PFSK-1 (cell line): ENCODE measurements at regions not wholly inside any gene's neighbourhood (a gene's known extent, or its start where the extent isn't known, plus 50 kb on each side); places are given as distances from the start of the nearest gene placed in this dataset.

ENCODE experiments used
- POLR2AphosphoS5 ChIP-seq: IDR thresholded peaks from 2 replicates; pipeline ENCODE4 v1.6.1; 2012; ENCODE audit warnings: low read depth, mild to moderate bottlenecking, control low read depth, low read length, moderate library complexity
- SIN3A ChIP-seq: IDR thresholded peaks from 2 replicates; pipeline ENCODE4 v1.6.1; 2012; ENCODE audit warnings: mild to moderate bottlenecking, low read length, moderate library complexity, borderline replicate concordance; ENCODE audit not compliant: insufficient read depth
- TAF1 ChIP-seq: IDR thresholded peaks from 2 replicates; pipeline ENCODE4 v1.6.1; 2012; ENCODE audit warnings: low read length, control low read depth, borderline replicate concordance; ENCODE audit not compliant: insufficient read depth
- TF ChIP-seq, protein P1 (sequence below), 2 experiments: IDR thresholded peaks; 2 replicates each; pipeline versions ENCODE4 v1.6.1 to v1.8.0; 2011 to 2012; ENCODE audit warnings: low read depth in 2 of 2, low read length in 2 of 2, control low read depth in 1 of 2, inconsistent platforms in 1 of 2, mild to moderate bottlenecking in 1 of 2, moderate library complexity in 1 of 2; ENCODE audit not compliant: insufficient read depth in 1 of 2

DNA sequence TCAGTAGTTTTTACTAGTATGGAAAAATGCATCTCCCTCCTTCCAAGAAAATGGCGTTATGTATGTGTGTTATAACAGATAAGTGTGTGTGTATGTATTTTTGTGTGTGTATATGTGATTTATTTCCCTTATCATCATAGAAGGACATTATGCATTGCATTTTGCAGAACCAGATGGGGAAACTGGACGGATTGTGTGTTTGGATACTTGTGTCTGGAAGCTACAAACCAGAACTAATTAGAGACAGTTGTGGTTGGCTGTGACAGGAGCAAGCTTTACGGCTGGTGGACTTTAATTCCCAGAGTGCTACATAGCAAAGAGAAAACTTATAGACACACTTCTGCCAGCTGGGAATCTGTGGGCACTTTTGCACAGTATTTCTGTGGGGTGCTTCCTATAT lies 162.5 kb downstream of the RWDD3 start:
- TF ChIP-seq POLR2AphosphoS5 = no peak
- no peak for TF ChIP-seq TAF1
- TF ChIP-seq, protein P1, sequence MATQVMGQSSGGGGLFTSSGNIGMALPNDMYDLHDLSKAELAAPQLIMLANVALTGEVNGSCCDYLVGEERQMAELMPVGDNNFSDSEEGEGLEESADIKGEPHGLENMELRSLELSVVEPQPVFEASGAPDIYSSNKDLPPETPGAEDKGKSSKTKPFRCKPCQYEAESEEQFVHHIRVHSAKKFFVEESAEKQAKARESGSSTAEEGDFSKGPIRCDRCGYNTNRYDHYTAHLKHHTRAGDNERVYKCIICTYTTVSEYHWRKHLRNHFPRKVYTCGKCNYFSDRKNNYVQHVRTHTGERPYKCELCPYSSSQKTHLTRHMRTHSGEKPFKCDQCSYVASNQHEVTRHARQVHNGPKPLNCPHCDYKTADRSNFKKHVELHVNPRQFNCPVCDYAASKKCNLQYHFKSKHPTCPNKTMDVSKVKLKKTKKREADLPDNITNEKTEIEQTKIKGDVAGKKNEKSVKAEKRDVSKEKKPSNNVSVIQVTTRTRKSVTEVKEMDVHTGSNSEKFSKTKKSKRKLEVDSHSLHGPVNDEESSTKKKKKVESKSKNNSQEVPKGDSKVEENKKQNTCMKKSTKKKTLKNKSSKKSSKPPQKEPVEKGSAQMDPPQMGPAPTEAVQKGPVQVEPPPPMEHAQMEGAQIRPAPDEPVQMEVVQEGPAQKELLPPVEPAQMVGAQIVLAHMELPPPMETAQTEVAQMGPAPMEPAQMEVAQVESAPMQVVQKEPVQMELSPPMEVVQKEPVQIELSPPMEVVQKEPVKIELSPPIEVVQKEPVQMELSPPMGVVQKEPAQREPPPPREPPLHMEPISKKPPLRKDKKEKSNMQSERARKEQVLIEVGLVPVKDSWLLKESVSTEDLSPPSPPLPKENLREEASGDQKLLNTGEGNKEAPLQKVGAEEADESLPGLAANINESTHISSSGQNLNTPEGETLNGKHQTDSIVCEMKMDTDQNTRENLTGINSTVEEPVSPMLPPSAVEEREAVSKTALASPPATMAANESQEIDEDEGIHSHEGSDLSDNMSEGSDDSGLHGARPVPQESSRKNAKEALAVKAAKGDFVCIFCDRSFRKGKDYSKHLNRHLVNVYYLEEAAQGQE (IDR thresholded peaks at IDR 0.05; ENCODE audit: insufficient read depth in 1 of 2, low read depth in 2 of 2, low read length in 2 of 2) = no peak
- no peak for TF ChIP-seq SIN3A
